ENCODE measurements at regions not wholly inside any gene's neighbourhood (a gene's known extent, or its start where the extent isn't known, plus 50 kb on each side); places are given as distances from the start of the nearest gene placed in this dataset.
A peak's percentile ranks its signal among the peaks of the same experiment; 100 is the strongest.

DNA sequence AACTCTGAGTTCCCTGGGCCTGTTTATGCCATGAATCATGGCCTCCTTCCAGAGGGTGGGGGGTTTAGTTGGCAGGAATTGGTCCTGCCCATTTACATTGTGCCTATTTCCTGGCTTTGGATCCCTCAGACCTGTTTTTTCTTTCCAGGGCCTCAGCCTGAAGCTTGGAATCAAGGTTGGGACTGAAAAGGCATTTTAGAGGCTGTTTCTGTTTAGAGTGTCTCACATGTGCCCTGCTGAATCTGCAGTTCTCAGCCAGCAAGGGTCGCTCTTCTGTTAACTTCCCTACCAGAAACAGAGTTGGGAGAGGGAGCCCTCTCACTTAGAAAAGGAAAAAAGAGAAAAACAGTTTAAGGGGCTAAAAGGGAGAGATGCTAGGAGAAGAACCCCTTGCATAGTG is 191.1 kb downstream of the PTPRC start:
- DNase-seq (no peak), ATAC-seq (no peak)
- Histone ChIP-seq H3K27me3 (no peaks in the 10 kb centered on the region), H3K27ac (no peak overlapping the region), H3K9me3 (no peaks in the 10 kb centered on the region), H3K4me3 (no peak overlapping the region), H3K36me3 (no peaks in the 10 kb centered on the region), H3K4me1 (no peaks in the 10 kb centered on the region)
- TF ChIP-seq, protein P1, sequence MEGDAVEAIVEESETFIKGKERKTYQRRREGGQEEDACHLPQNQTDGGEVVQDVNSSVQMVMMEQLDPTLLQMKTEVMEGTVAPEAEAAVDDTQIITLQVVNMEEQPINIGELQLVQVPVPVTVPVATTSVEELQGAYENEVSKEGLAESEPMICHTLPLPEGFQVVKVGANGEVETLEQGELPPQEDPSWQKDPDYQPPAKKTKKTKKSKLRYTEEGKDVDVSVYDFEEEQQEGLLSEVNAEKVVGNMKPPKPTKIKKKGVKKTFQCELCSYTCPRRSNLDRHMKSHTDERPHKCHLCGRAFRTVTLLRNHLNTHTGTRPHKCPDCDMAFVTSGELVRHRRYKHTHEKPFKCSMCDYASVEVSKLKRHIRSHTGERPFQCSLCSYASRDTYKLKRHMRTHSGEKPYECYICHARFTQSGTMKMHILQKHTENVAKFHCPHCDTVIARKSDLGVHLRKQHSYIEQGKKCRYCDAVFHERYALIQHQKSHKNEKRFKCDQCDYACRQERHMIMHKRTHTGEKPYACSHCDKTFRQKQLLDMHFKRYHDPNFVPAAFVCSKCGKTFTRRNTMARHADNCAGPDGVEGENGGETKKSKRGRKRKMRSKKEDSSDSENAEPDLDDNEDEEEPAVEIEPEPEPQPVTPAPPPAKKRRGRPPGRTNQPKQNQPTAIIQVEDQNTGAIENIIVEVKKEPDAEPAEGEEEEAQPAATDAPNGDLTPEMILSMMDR (IDR thresholded peaks at IDR 0.05 in 4 of 5, conservative IDR thresholded peaks at IDR 0.05 in 1 of 5), result no peak
- no peak for TF ChIP-seq POLR2A (IDR thresholded peaks at IDR 0.05)
- intact Hi-C loops (cut with DNase I; ENCODE audit: low total_unique reads) (no loop called here), in situ Hi-C loops (cut with MboI; ENCODE audit: low sequenced_read_pairs in 4 of 4) (no loop called here)

DNA sequence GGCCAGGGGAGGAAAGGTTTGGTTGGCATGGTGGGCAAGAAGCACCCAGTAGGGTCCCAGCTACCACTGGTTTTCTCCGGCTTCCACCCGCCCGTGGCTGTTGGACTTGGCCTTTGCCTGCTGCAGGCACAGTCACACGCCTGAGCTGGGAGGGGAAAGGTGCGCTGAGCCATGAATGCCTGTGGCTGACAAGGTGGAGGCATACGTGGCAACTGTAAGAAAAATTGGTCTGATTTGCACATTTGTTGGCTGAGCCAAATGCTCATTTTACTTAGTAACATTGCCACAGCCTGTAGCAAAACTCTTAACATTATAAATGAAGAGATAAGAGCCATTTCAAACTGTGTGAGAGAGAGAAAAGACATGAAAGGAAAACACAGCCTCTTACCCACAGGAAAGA is 191.6 kb downstream of the PTPRC start:
- TF ChIP-seq POLR2A (IDR thresholded peaks at IDR 0.05), result no peak
- TF ChIP-seq, protein P1 (IDR thresholded peaks at IDR 0.05 in 4 of 5, conservative IDR thresholded peaks at IDR 0.05 in 1 of 5), result no peak
- ATAC-seq (no peak), DNase-seq (no peak)
- no peaks in the 10 kb centered on the region for H3K9me3 ChIP-seq
- no peaks in the 10 kb centered on the region for H3K4me1 ChIP-seq
- no peaks in the 10 kb centered on the region for H3K36me3 ChIP-seq
- no peak overlapping the region for H3K4me3 ChIP-seq
- H3K27ac ChIP-seq, result no peak overlapping the region
- in situ Hi-C loops (cut with MboI; ENCODE audit: low sequenced_read_pairs in 4 of 4) (no loop called here), intact Hi-C loops (cut with DNase I; ENCODE audit: low total_unique reads) (no loop called here)
- H3K27me3 ChIP-seq, result no peaks in the 10 kb centered on the region

DNA sequence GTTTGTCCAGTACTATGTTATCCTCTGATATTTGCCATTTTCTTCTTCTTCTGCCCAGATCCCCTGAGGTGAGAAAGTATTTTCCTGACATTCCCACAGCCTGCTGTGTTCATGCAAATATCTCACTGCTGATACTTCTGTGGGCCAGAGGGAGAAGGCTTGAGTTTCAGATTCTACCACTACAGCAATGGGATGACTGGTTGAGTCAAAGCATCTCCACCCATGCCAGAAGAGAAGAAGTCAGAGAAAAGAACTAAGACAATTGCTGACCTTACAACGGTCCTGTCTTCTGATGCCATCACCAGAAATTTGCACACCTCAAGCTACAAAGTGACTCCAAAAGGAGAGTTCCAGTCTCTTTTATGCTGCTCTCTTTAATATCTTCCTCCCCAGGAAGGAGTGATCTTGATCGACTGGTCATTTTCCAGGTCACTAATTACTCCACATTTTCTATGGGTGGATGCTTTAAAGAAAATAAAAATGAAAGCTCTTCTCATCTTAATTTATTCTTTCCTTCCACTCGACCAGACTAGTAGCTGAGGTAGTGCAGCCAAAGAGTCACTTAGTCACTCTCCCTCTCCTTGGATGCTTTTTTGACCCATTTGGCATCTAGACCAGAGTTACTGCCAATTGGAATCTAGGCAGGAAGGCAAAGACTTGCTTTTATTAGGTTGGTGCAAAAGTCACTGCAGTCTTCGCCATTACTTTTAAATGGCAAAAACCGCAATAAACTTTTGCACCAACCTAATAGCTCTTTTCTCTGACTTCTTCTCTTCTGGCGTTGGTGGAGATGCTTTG is 195.1 kb downstream of the PTPRC start:
- no peak for TF ChIP-seq POLR2A (IDR thresholded peaks at IDR 0.05)
- TF ChIP-seq, protein P1 (IDR thresholded peaks at IDR 0.05 in 4 of 5, conservative IDR thresholded peaks at IDR 0.05 in 1 of 5), result no peak
- in situ Hi-C loops (cut with MboI; ENCODE audit: low sequenced_read_pairs in 4 of 4), result no loop called here

DNA sequence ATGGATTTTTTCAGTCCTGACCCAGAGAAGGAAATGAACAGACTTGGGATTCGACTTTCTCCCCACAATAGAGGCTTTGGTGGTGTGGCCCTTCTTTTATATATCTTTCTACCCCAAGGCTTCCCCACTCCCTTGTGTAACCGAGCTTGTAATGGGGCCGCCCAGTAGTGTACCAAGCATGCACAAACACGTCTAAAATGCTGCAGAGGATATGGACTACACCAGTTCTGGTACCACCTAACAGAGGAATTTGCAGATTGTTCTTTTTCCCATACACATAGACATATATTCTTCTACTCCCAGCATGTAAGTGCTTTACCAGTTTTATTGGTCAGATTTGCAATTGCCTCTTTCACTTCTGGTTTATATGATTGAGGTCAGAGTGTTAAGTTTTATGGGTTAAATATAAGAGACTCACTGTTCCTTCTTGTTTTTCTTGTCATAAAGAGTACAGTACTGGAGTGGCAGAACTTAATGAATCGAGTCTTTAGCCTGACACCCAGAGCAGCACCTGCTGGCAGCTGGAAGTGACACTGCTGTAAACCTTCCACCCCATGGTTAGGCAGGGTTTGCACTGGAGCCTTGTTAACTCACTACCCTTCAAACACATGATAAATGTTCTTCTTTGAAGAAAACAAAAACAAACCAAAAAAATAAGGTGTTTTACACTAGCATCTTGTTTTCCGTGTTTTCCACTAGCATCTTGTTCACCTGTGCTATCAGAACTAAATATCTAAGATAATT is 198.6 kb downstream of the PTPRC start:
- no peaks in the 10 kb centered on the region for H3K36me3 ChIP-seq
- H3K9me3 ChIP-seq, result no peaks in the 10 kb centered on the region
- no peak overlapping the region for H3K27ac ChIP-seq
- intact Hi-C loops (cut with DNase I; ENCODE audit: low total_unique reads), result no loop called here
- H3K4me1 ChIP-seq, result no peaks in the 10 kb centered on the region
- no peak for TF ChIP-seq POLR2A (IDR thresholded peaks at IDR 0.05)
- TF ChIP-seq, protein P1 (IDR thresholded peaks at IDR 0.05 in 4 of 5, conservative IDR thresholded peaks at IDR 0.05 in 1 of 5), result no peak
- DNase-seq, result no peak
- no peaks in the 10 kb centered on the region for H3K27me3 ChIP-seq
- no peak for ATAC-seq
- in situ Hi-C loops (cut with MboI; ENCODE audit: low sequenced_read_pairs in 4 of 4), result no loop called here
- H3K4me3 ChIP-seq, result no peak overlapping the region

More for the DNA sequence above, 195.1 kb downstream of the PTPRC start:
- no peaks in the 10 kb centered on the region for H3K4me1 ChIP-seq
- H3K4me3 ChIP-seq, result no peak overlapping the region
- H3K9me3 ChIP-seq, result no peaks in the 10 kb centered on the region
- no peak for DNase-seq
- H3K27ac ChIP-seq, result no peak overlapping the region
- H3K27me3 ChIP-seq, result no peaks in the 10 kb centered on the region
- no peaks in the 10 kb centered on the region for H3K36me3 ChIP-seq
- ATAC-seq, result peak in 1 of 2 donors; percentile 42
- intact Hi-C loops (cut with DNase I; ENCODE audit: low total_unique reads), result no loop called here

Data from gastrocnemius medialis (tissue), 4 donors.